NOMO-1 (cell line): ENCODE measurements at regions not wholly inside any gene's neighbourhood (a gene's known extent, or its start where the extent isn't known, plus 50 kb on each side); places are given as distances from the start of the nearest gene placed in this dataset.
"Not testable (repeated sequence)": the region's sequence is repeated elsewhere in the genome, so short reads cannot be mapped to it uniquely, and the experiment has no call there.

ENCODE experiments used
- DNase-seq, 2 experiments: peaks; one replicate each; lab custom pipeline; 2025; ENCODE audit not compliant: unreplicated experiment in 2 of 2; lab: John Stamatoyannopoulos, UW

- no peak for DNase-seq
Observed at GRCh38 chr22:23501261-23501619, 78.8 kb downstream of the IGLL1 start.

DNA sequence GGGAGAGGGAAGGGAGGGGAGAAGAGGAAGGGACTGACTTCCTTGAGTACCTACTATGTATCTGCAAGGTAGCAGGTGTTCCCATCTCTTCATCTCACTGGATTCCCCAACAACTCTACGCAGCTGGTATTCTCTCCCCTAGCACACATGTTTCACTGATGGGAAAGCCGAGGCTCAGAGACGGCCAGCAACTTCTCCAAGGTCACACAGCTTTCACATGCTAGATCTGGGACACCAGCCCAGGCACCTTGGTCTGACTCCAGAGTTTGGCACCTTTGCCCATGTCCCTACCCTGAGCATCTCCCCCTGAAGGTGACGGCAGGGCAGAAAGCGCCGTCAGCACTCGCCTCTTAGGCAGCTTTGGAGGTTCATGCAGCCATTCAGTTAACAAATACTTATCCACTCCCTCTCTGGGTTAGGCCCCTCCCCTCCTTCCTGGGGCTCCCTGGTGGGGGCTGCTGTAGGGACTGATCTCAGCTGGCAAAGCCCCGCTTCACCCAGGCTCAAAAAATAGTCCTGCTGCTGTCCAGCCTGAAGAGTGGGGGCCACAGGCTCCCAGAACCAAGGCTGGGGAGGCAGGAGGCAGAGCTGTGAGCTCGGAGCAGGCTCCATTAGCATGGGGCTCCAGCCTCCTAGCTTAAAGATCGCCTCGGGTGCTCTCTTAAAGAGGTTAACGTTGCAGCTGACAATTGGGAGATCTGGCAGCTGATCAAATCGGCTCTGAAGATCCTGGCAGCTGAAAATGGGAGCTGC lies 79.4 kb downstream of the IGLL1 start:
- no peak for DNase-seq

DNA sequence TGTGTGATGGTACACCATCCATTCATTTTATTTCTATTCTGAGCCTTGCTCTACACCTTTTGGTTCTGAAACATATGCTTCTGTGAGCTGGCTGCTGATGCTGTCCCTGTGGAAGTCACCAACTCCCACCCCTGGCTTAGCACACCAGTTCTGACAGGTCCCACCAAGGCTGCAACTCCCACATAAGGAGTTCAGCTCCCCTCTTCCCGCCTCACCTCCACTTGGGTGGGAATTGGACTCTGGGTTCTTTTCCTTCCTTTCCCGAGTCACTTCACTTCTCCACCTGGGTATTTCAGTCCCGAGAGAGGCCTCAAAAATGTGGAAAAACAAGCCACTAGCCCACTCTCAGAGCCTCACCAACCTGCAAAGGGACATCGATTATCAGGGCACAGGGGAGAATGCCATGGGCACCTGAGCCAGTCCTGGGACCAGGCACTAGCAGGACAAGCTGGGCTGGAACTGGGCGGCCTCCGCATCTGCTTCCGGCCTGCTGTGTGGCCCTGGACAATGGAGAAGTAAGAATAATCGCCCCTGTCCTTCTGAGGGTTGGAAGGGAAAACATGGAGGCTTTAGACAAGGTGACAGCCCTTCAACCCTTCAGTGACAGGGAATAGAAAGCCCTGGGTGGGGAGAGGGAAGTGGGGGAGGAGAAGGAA lies 80.1 kb downstream of the IGLL1 start:
- no peak for DNase-seq

DNA sequence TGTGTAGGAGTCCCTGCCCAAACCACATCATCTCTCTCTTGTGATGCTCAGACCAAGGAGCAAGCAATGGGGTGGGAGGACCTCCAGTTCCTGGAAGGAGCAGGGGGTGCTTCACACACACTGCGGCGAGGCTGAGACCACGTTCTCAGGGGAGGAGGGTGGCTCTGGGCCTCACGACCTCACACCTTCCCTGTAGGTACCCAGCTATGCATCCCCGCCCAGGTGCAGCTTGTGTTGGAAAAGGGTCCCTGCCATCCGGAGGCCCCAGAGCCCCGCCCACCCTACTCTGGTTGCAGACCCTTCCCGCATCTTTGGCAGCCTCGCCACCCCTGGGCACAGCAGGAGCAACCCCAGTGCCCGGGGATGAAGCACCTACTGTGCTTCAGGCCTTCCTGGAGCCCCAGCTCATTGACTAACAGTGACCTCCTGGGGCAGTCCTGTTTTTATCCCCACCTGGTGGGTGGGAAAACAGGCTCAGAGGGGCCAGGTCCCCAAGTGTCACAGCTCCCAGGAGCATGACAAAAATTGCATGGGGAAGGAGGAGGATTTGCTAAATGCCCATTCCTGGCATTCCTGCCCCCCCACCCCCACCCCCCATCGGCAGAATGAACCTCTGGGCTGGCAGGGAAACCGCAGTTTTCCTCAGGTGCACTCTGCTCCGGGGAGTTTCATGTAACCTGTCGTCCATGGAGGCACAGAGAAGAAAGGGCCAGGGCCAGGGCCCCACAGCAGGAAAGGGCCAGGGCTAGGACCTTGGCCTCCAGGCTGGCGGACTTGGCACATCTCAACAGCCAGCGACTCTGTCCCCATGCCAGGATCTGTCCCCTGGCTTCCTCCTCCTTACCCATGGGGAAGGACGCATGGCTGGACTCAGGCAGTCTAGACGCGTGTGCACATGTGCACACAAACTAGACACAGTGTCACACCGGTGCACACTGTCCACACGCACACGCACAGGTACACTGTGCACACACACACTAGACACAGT lies 81.0 kb downstream of the IGLL1 start:
- DNase-seq = no peak

DNA sequence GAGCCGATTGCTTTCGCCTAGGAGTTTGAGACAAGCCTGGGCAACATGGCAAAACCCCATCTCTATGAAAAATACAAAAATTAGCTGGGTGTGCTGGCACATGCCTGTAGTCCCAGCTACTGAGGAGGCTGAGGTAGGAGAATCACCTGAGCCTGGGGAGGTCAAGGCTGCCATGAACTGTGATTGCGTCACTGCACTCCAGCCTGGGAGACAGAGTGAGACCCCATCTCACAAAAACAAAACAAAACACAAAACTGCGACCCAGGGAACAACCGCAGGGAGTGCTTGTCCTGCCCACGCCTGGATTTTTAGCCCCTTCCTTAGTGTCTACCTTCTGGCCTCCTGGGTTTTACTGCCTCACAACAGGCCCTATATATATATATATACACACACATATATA lies 82.2 kb downstream of the IGLL1 start:
- DNase-seq = not testable (repeated sequence)

- no peak for DNase-seq
Observed at GRCh38 chr22:23497016-23497885, 82.8 kb downstream of the IGLL1 start.

DNA sequence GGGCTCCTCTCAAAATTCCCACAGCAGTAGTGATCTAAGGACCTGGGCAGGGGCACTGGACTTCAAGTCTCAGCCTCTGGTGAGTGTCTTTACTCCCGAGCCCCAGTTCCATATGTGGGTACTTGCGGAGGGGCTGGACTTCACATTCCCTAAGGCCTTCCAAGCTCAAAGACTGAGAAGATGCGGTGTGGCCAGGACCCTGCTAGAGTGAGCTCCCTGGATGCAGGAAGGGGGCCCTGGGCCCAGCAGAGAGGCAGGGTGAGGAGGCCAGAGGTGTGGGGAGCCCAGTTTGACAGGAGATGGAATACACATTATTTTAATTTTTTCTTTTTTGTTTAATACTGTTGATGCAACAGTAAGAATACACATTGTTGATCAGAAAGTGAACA lies 83.7 kb downstream of the IGLL1 start:
- DNase-seq = no peak

DNA sequence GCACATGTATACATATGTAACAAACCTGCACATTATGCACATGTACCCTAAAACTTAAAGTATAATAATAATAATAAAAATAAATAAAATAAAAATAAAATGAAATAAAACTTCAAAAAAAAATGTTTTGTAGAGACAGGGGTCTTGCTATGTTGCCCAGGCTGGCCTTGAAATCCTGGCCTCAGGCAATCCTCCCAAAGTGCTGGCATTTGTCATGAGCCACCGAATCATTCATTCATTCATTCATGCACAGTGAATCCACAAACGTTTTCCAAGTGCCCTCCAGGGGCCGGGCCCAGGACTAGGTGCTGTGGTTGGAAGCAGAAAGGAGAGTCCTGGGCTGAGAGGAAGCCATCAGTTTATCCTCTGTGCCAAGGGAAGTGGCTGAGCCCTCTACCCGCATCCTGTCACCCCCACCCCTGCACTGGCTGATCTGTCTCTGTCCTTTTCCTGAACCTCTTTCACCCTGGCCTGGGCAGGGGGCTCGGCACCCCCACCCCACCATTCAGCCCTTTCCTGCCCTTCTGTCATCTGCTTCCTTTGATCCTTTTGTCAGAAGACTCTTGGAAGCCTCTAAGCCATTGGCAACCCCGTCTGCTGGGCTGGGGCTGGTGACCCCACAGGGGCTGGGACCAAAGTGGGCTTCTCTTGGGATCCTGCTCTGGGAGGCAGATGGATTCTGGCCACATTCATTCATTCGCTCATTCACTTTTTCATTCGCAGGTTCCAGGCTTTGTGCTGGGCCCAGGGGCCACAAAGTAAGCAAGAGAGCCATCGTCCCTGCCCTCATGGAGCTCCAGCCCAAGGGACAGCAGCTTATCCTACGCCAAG lies 84.3 kb downstream of the IGLL1 start:
- no peak for DNase-seq

- no peak for DNase-seq
Observed at GRCh38 chr22:23494930-23495266, 85.2 kb downstream of the IGLL1 start.

- DNase-seq = no peak
Observed at GRCh38 chr22:23485490-23485889, 94.6 kb downstream of the IGLL1 start.

- DNase-seq = no peak
Observed at GRCh38 chr22:23484651-23485050, 95.4 kb downstream of the IGLL1 start.

GRCh38 chr22:23481369-23481768 lies 98.7 kb downstream of the IGLL1 start:
- no peak for DNase-seq

GRCh38 chr22:23478175-23478574 lies 101.9 kb downstream of the IGLL1 start:
- DNase-seq = no peak

DNA sequence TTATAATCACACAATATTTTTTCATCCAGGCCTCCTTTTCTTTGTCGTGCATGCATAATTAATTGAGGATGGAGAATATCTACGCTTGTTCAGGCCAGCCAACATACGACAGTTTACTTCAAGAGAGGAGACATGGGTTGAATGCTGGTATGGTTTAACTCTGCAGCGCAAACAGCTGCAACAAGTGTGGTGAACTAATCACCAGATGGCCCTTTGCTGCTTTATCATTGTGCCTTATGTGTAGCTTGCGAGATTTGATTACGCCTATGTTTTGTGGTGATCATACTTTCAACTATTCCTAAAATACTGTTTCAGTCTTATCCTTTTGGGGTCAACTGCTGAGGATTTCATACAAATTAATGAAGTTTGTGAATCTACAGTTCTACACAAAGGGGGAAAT lies 105.6 kb downstream of the IGLL1 start:
- not testable (repeated sequence) for DNase-seq

DNA sequence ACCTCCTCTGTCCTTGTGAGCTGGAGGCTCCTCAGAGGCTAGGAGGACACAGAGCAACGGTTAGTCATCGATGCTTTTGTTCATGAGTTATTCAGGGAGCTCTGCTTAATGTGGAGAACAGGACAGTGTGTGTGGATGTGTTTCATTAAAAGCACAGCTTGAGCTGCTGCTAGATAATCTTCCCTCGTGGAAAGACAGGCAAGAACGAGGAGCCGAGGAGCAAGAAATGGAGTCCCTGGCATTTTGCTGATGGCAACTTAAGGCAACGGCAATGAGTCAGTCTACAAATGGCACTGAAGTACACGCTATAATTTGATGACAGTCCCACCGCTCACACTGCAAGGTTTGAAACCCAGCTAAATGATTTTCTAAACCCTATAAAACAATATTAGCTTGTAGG lies 106.2 kb downstream of the IGLL1 start:
- DNase-seq = no peak

GRCh38 chr22:23472376-23472775 lies 107.7 kb downstream of the IGLL1 start:
- not testable (repeated sequence) for DNase-seq

- no peak for DNase-seq
Observed at GRCh38 chr22:23471698-23472097, 108.4 kb downstream of the IGLL1 start.

- DNase-seq = no peak
Observed at GRCh38 chr22:23470811-23471389, 109.2 kb downstream of the IGLL1 start.

GRCh38 chr22:23467721-23468294 lies 112.3 kb downstream of the IGLL1 start:
- no peak for DNase-seq
